Stomach smooth muscle (tissue), 2 donors: ENCODE measurements at regions not wholly inside any gene's neighbourhood (a gene's known extent, or its start where the extent isn't known, plus 50 kb on each side); places are given as distances from the start of the nearest gene placed in this dataset.

ENCODE experiments used
- H3K27ac ChIP-seq: one replicate; pipeline ENCODE4 v1.7.0; 2013; ENCODE audit warnings: mild to moderate bottlenecking, low read length, inconsistent platforms
- H3K27me3 ChIP-seq, 2 donors: one replicate each; pipeline ENCODE4 v1.7.0; 2013; ENCODE audit warnings: low read length in 2 of 2; ENCODE audit not compliant: insufficient read depth in 2 of 2, control insufficient read depth in 1 of 2
- H3K36me3 ChIP-seq, 2 donors: one replicate each; pipeline ENCODE4 v1.7.0; 2013; ENCODE audit warnings: low read length in 2 of 2; ENCODE audit not compliant: control insufficient read depth in 2 of 2, insufficient read depth in 2 of 2
- H3K4me1 ChIP-seq: one replicate; pipeline ENCODE4 v1.7.0; 2013; ENCODE audit warnings: low read length; ENCODE audit not compliant: control insufficient read depth, insufficient read depth
- H3K4me3 ChIP-seq, 2 donors: one replicate each; pipeline ENCODE4 v1.7.0; 2013; ENCODE audit warnings: low read length in 2 of 2
- H3K9ac ChIP-seq, 2 donors: one replicate each; pipeline ENCODE4 v1.7.0; 2013; ENCODE audit warnings: low read length in 2 of 2, mild to moderate bottlenecking in 1 of 2
- H3K9me3 ChIP-seq, 2 donors: one replicate each; pipeline ENCODE4 v1.7.0; 2013; ENCODE audit warnings: low read length in 2 of 2; ENCODE audit not compliant: control insufficient read depth in 2 of 2
- donor health status: healthy.
- donor health status: Pancreatic carcinoma.

- Histone ChIP-seq H3K4me1 (no peaks in the 10 kb centered on the region), H3K9me3 (no peaks in the 10 kb centered on the region), H3K36me3 (no peaks in the 10 kb centered on the region), H3K4me3 (no peak overlapping the region), H3K27ac (no peak overlapping the region), H3K9ac (no peak overlapping the region), H3K27me3 (no peaks in the 10 kb centered on the region)
These were observed 442.0 kb upstream of the ADGRL3 start for GRCh38 chr4:60757986-60758680.

GRCh38 chr4:60759518-60760245, 440.4 kb upstream of the ADGRL3 start:
- no peak overlapping the region for H3K9ac ChIP-seq
- no peak overlapping the region for H3K27ac ChIP-seq
- no peak overlapping the region for H3K4me3 ChIP-seq
- no peaks in the 10 kb centered on the region for H3K9me3 ChIP-seq
- H3K27me3 ChIP-seq: no peaks in the 10 kb centered on the region
- H3K4me1 ChIP-seq: no peaks in the 10 kb centered on the region
- no peaks in the 10 kb centered on the region for H3K36me3 ChIP-seq

- no peak overlapping the region for H3K27ac ChIP-seq
- no peak overlapping the region for H3K9ac ChIP-seq
- H3K9me3 ChIP-seq: no peaks in the 10 kb centered on the region
- H3K4me3 ChIP-seq: no peak overlapping the region
- H3K36me3 ChIP-seq: no peaks in the 10 kb centered on the region
- H3K27me3 ChIP-seq: no peaks in the 10 kb centered on the region
- H3K4me1 ChIP-seq: no peaks in the 10 kb centered on the region
These were observed 419.3 kb upstream of the ADGRL3 start for GRCh38 chr4:60780874-60781273.

DNA sequence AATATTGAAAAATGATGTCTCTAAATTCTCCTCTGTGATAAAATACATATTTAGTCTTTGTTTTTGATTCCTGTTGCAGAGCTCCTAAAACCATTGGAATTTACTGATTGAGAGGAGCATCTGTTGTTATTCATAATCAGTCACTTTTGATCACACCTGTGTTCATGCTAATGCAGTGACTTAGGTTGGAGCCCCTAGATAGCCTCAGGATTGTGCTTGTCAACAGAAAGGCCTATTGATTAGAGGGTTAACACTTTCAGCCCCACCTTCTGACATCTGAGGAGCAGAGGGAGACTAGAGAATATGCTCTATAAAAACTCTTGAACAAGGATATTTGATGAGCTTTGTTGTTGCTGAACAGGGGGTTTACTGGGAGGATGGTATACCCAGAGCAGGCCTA, 409.5 kb upstream of the ADGRL3 start:
- Histone ChIP-seq H3K9ac (no peak overlapping the region), H3K27me3 (no peaks in the 10 kb centered on the region), H3K4me3 (no peak overlapping the region), H3K9me3 (no peaks in the 10 kb centered on the region), H3K4me1 (no peaks in the 10 kb centered on the region), H3K27ac (no peak overlapping the region), H3K36me3 (no peaks in the 10 kb centered on the region)

GRCh38 chr4:60794372-60794771, 405.8 kb upstream of the ADGRL3 start:
- no peak overlapping the region for H3K9ac ChIP-seq
- no peaks in the 10 kb centered on the region for H3K4me1 ChIP-seq
- no peaks in the 10 kb centered on the region for H3K27me3 ChIP-seq
- peak overlapping the region in 1 of 2 donors; percentile 31 for H3K4me3 ChIP-seq
- no peak overlapping the region for H3K27ac ChIP-seq
- H3K36me3 ChIP-seq: no peaks in the 10 kb centered on the region
- H3K9me3 ChIP-seq: no peaks in the 10 kb centered on the region

- H3K4me3 ChIP-seq: no peak overlapping the region
- no peaks in the 10 kb centered on the region for H3K4me1 ChIP-seq
- H3K9ac ChIP-seq: no peak overlapping the region
- H3K36me3 ChIP-seq: no peaks in the 10 kb centered on the region
- no peaks in the 10 kb centered on the region for H3K9me3 ChIP-seq
- H3K27ac ChIP-seq: no peak overlapping the region
- H3K27me3 ChIP-seq: no peaks in the 10 kb centered on the region
These were observed 400.9 kb upstream of the ADGRL3 start for GRCh38 chr4:60799214-60799613.

- no peaks in the 10 kb centered on the region for H3K27me3 ChIP-seq
- no peaks in the 10 kb centered on the region for H3K9me3 ChIP-seq
- no peaks in the 10 kb centered on the region for H3K36me3 ChIP-seq
- no peak overlapping the region for H3K4me3 ChIP-seq
- no peaks in the 10 kb centered on the region for H3K4me1 ChIP-seq
- H3K9ac ChIP-seq: no peak overlapping the region
- H3K27ac ChIP-seq: no peak overlapping the region
These were observed 399.4 kb upstream of the ADGRL3 start for GRCh38 chr4:60800701-60801100.

DNA sequence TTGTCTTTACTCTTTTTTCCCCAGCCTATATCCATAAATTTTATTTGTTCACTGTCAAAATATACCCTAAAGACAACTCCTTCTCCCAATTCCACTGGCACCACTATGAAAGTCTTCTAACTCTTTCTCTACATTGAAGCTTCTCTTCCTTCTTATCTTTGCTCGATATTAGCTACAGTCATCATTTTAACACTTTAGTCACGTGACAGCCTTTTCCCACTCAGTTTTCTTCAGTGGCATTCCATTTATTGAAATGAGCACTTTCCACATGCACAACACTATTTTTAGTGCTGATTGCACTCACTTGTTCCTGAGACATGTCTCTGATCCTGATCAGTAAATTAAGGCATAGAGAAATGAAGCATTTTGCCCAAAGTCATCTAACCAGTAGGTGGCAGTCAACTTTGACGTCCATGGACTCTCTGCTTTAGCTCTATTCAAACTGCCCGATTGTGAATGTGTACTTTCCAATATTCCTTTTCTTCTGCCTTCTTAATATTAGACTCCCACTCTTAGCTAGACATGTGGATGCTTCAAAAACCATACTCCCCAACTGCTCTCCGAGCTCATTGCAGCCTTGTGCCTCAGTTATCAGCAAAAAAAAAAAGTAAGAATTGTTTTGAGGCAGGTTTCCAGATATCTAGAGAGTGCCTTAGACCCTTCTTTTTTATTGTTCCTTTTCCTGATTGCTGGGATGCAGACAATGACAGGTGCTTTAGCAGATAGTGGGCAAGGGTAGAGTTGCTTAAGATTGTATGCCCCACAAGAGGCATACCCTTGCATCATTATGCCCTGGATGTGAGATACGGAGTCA, 394.4 kb upstream of the ADGRL3 start:
- Histone ChIP-seq H3K27ac (no peak overlapping the region), H3K36me3 (no peaks in the 10 kb centered on the region), H3K4me3 (no peak overlapping the region), H3K27me3 (no peaks in the 10 kb centered on the region), H3K9me3 (no peaks in the 10 kb centered on the region), H3K9ac (no peak overlapping the region), H3K4me1 (no peaks in the 10 kb centered on the region)

GRCh38 chr4:60808726-60809485, 391.2 kb upstream of the ADGRL3 start:
- no peak overlapping the region for H3K4me3 ChIP-seq
- no peaks in the 10 kb centered on the region for H3K27me3 ChIP-seq
- H3K9me3 ChIP-seq: no peaks in the 10 kb centered on the region
- H3K27ac ChIP-seq: no peak overlapping the region
- no peak overlapping the region for H3K9ac ChIP-seq
- no peaks in the 10 kb centered on the region for H3K36me3 ChIP-seq
- no peaks in the 10 kb centered on the region for H3K4me1 ChIP-seq

- Histone ChIP-seq H3K4me3 (no peak overlapping the region), H3K27me3 (no peaks in the 10 kb centered on the region), H3K36me3 (no peaks in the 10 kb centered on the region), H3K9me3 (no peaks in the 10 kb centered on the region), H3K9ac (no peak overlapping the region), H3K4me1 (no peaks in the 10 kb centered on the region), H3K27ac (no peak overlapping the region)
These were observed 390.7 kb upstream of the ADGRL3 start for GRCh38 chr4:60809486-60809800.
